ENCODE measurements at regions not wholly inside any gene's neighbourhood (a gene's known extent, or its start where the extent isn't known, plus 50 kb on each side); places are given as distances from the start of the nearest gene placed in this dataset.

GRCh38 chr2:125561302-125561701 lies 1094.7 kb upstream of the GYPC start:
- H3K4me1 Mint-ChIP-seq (ENCODE audit: unreplicated experiment) = no peaks in the 10 kb centered on the region
- no peak overlapping the region for H3K27ac Mint-ChIP-seq (ENCODE audit: unreplicated experiment)
- no peaks in the 10 kb centered on the region for H3K36me3 Mint-ChIP-seq (ENCODE audit: unreplicated experiment)
- TF ChIP-seq, protein P1, sequence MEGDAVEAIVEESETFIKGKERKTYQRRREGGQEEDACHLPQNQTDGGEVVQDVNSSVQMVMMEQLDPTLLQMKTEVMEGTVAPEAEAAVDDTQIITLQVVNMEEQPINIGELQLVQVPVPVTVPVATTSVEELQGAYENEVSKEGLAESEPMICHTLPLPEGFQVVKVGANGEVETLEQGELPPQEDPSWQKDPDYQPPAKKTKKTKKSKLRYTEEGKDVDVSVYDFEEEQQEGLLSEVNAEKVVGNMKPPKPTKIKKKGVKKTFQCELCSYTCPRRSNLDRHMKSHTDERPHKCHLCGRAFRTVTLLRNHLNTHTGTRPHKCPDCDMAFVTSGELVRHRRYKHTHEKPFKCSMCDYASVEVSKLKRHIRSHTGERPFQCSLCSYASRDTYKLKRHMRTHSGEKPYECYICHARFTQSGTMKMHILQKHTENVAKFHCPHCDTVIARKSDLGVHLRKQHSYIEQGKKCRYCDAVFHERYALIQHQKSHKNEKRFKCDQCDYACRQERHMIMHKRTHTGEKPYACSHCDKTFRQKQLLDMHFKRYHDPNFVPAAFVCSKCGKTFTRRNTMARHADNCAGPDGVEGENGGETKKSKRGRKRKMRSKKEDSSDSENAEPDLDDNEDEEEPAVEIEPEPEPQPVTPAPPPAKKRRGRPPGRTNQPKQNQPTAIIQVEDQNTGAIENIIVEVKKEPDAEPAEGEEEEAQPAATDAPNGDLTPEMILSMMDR (IDR thresholded peaks at IDR 0.05) = no peak
- no peak overlapping the region for H3K4me3 Mint-ChIP-seq (ENCODE audit: unreplicated experiment)
- H3K27me3 Mint-ChIP-seq (ENCODE audit: unreplicated experiment) = no peaks in the 10 kb centered on the region
- DNase-seq (ENCODE audit: extremely low spot score, unreplicated experiment) = no peak
- peaks cover 13% of the 10 kb centered on the region for H3K9me3 Mint-ChIP-seq (ENCODE audit: unreplicated experiment)

GRCh38 chr2:125562924-125563323 lies 1093.0 kb upstream of the GYPC start:
- TF ChIP-seq, protein P1 (IDR thresholded peaks at IDR 0.05) = no peak
- peaks cover 16% of the 10 kb centered on the region for H3K9me3 Mint-ChIP-seq (ENCODE audit: unreplicated experiment)
- no peaks in the 10 kb centered on the region for H3K4me1 Mint-ChIP-seq (ENCODE audit: unreplicated experiment)
- no peak overlapping the region for H3K27ac Mint-ChIP-seq (ENCODE audit: unreplicated experiment)
- no peaks in the 10 kb centered on the region for H3K36me3 Mint-ChIP-seq (ENCODE audit: unreplicated experiment)
- no peaks in the 10 kb centered on the region for H3K27me3 Mint-ChIP-seq (ENCODE audit: unreplicated experiment)
- DNase-seq (ENCODE audit: extremely low spot score, unreplicated experiment) = no peak
- no peak overlapping the region for H3K4me3 Mint-ChIP-seq (ENCODE audit: unreplicated experiment)

DNA sequence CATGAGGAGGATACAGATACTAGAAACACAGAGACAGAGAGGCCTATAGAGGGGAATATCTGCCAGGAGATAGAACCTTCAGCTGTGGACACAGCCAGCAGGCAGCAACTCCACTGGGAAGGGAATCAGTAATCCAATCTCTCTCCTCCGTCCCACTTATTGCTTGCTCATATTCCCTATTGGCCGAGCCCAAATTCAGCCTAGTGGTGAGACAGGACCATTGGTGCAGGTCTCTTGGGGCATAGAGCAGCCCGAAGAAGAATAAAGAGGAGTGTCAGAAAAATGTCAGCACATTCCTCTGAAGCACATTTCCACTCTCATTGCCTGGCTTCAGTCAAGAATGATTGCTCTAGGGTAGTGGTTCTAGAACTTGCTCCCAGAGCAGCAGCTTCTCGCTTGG lies 1091.5 kb upstream of the GYPC start:
- H3K9me3 Mint-ChIP-seq (ENCODE audit: unreplicated experiment) = peaks cover 17% of the 10 kb centered on the region
- DNase-seq (ENCODE audit: extremely low spot score, unreplicated experiment) = no peak
- H3K4me1 Mint-ChIP-seq (ENCODE audit: unreplicated experiment) = no peaks in the 10 kb centered on the region
- no peaks in the 10 kb centered on the region for H3K36me3 Mint-ChIP-seq (ENCODE audit: unreplicated experiment)
- H3K4me3 Mint-ChIP-seq (ENCODE audit: unreplicated experiment) = no peak overlapping the region
- TF ChIP-seq, protein P1 (IDR thresholded peaks at IDR 0.05) = no peak
- no peak overlapping the region for H3K27ac Mint-ChIP-seq (ENCODE audit: unreplicated experiment)
- no peaks in the 10 kb centered on the region for H3K27me3 Mint-ChIP-seq (ENCODE audit: unreplicated experiment)

- Mint-ChIP-seq H3K27ac (ENCODE audit: unreplicated experiment) (no peak overlapping the region), H3K4me3 (ENCODE audit: unreplicated experiment) (no peak overlapping the region), H3K9me3 (ENCODE audit: unreplicated experiment) (peaks cover 20% of the 10 kb centered on the region), H3K4me1 (ENCODE audit: unreplicated experiment) (no peaks in the 10 kb centered on the region), H3K36me3 (ENCODE audit: unreplicated experiment) (no peaks in the 10 kb centered on the region), H3K27me3 (ENCODE audit: unreplicated experiment) (no peaks in the 10 kb centered on the region)
- TF ChIP-seq, protein P1 (IDR thresholded peaks at IDR 0.05) = no peak
- no peak for DNase-seq (ENCODE audit: extremely low spot score, unreplicated experiment)
Observed at GRCh38 chr2:125566422-125566821, 1089.5 kb upstream of the GYPC start.

- Mint-ChIP-seq H3K27me3 (ENCODE audit: unreplicated experiment) (no peaks in the 10 kb centered on the region), H3K4me3 (ENCODE audit: unreplicated experiment) (no peak overlapping the region), H3K27ac (ENCODE audit: unreplicated experiment) (no peak overlapping the region), H3K9me3 (ENCODE audit: unreplicated experiment) (peaks cover 17% of the 10 kb centered on the region), H3K36me3 (ENCODE audit: unreplicated experiment) (no peaks in the 10 kb centered on the region), H3K4me1 (ENCODE audit: unreplicated experiment) (no peaks in the 10 kb centered on the region)
- no peak for DNase-seq (ENCODE audit: extremely low spot score, unreplicated experiment)
- TF ChIP-seq, protein P1 (IDR thresholded peaks at IDR 0.05) = no peak
Observed at GRCh38 chr2:125567100-125567499, 1088.9 kb upstream of the GYPC start.

Data from osteocyte (in vitro differentiated cells).